GM19455 (cell line): ENCODE measurements at regions not wholly inside any gene's neighbourhood (a gene's known extent, or its start where the extent isn't known, plus 50 kb on each side); places are given as distances from the start of the nearest gene placed in this dataset.
"Not testable (repeated sequence)": the region's sequence is repeated elsewhere in the genome, so short reads cannot be mapped to it uniquely, and the experiment has no call there.

Source experiments
- ATAC-seq: cut with Tn5 transposase; IDR thresholded peaks from one replicate; pipeline ENCODE4 v1.9.1; 2021; ENCODE audit not compliant: unreplicated experiment

GRCh38 chr15:91655563-91656290, 197.8 kb upstream of the SLCO3A1 start:
- ATAC-seq, result not testable (repeated sequence)

DNA sequence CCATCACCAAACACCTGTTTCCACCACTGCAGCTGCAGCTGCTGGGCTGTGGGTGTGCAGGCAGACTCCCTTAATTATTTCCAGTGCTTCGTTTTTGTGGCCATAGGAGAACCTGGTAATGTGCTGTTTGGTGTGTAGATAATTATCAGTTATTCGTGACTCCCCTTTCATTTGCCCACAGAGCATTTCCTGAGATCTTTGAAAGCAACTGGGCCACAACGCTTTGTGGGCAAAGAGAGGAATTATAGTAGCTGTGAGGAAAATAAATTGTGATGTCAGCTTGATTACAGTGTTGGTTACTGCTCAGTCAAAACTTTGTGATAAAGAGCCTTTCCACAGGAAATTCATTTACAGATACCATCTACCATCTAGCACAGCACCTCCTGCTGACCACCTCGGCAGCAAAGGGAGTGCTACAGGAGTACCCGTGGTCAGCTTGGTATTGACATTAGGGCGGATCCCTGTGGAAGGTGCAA, 193.3 kb upstream of the SLCO3A1 start:
- no peak for ATAC-seq

- ATAC-seq, result no peak
These were observed 189.2 kb upstream of the SLCO3A1 start for GRCh38 chr15:91664224-91664836.

DNA sequence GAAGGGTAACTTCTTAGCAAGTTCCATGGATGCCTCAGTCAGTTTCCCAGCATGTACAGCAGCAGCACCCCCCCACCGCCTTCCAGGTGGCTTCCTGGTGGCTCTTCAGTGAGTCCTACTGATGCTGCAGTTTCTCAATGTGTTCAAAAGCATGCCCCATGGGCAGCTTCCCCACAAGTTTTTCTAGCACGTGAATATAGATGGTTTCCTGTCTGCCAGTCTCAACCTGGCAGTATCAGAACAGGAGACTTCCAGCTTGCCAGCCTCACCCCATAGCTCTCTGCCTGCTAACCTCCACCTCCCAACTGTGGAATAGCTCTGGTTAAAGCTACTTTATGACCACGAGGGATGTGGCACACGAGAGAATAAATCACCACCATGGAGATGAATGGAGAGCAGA, 188.3 kb upstream of the SLCO3A1 start:
- no peak for ATAC-seq

- ATAC-seq, result no peak
These were observed 185.1 kb upstream of the SLCO3A1 start for GRCh38 chr15:91668370-91668769.

DNA sequence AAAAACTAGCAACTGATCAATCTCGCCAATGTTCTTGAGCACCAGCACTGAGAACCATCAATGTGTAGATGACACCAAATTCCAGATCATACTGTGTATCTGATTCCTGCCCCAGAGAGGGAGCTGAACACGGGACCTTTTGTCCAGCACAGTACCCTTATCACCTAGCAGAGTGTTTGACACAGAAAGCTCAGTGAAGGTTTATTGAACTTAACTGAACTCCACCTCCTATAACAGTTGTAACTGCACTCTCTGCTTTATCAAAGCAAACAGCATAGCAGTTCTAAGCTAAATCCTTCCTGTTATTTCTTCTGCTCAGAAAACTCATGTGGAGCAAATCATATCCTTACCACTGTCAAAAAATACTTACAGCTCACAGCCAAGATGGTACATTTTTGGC, 183.4 kb upstream of the SLCO3A1 start:
- no peak for ATAC-seq

GRCh38 chr15:91678003-91678402, 175.5 kb upstream of the SLCO3A1 start:
- ATAC-seq, result no peak

- no peak for ATAC-seq
These were observed 174.1 kb upstream of the SLCO3A1 start for GRCh38 chr15:91679447-91679846.

- ATAC-seq, result no peak
These were observed 168.1 kb upstream of the SLCO3A1 start for GRCh38 chr15:91685436-91685835.

GRCh38 chr15:91688811-91689210, 164.7 kb upstream of the SLCO3A1 start:
- ATAC-seq, result no peak

DNA sequence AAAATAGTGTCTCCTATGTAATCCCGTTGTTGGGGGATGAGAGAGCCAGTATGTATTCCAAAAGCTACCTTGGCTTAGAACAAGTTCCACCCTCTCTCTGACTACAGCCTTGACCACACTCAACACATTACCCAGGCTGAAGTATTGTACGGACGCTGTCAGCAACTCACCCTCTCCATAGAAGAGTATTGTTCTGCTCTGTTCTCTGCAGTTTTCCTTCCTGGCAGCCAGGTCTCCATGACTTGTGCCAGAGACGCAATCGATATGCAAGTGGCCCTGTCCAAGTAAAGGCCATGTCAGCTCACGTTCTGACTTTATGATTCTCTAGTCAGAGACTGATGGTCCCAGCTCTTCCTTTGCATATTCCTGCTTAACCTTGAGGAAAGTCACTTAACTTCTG, 164.1 kb upstream of the SLCO3A1 start:
- ATAC-seq, result no peak

- no peak for ATAC-seq
These were observed 160.9 kb upstream of the SLCO3A1 start for GRCh38 chr15:91692596-91692995.

DNA sequence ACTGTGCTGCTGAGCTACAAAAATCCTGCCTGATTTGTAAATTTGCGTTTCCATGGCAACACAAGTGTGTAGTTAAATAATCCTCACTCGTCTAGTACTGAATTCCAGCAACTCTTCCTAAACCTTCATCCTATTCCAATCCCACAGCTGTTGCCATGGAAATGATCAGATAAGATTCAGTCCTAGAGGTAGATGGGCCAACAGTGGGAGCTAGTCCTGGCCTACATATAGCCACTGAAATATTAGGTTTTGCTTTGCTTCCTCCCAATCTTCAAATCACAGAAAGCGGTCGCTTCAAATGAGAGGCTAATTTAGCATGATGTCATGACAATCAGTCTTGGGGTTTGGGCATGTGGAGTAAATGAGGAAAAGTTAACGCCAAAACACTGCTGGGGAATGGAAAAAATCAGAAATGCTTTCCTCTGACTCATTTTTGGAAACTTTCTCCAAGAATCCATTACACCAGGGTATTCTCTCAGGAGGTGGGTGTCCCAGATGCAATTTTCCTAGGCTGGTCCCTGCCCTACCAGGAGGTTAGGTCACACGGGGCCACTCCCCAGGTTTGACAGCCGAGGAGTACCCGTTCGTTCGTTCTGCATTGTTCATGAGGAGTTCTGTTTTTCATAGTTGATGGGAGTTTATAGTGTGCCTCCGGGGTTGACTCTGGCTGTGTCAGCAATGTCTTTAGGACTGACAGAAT, 159.2 kb upstream of the SLCO3A1 start:
- ATAC-seq, result no peak

DNA sequence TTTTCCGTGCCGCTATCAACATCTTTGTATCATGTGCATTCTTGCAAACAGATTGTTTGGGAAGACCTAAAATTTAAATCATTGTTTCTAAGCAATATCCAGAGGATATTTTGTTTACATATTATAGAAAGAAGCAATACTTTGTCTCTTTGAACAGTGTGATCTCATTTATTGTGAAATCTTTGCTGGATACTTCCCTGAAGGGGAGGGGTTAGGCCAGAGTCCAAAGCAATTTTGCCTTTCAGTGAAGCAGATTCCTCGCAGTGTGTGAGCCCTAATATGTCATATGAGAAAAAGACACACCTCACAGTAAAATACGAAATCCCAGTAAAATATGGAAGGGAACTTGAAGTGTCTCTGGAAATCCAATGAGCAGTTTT, 158.7 kb upstream of the SLCO3A1 start:
- no peak for ATAC-seq

GRCh38 chr15:91695799-91696198, 157.7 kb upstream of the SLCO3A1 start:
- ATAC-seq, result no peak

GRCh38 chr15:91696981-91697380, 156.5 kb upstream of the SLCO3A1 start:
- ATAC-seq, result no peak

DNA sequence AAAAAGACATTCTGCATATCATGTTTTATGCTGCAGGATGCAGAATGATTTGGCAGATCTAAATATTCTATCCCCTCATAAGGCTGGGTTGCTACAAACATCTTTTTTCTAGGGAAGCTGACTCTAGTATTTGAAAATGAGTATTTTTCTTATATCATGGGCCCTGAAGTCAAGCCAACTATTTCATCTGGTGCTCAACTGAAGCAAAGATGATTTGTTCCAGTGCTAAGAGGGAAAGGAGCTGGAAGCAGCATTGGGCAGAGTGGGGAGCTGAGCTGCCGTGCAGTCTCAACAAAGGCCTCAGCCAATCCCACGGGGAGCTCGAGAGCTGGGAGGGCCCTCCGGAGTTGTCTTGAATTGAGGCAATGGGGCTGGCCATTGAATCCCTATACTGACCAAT, 155.3 kb upstream of the SLCO3A1 start:
- ATAC-seq, result no peak

DNA sequence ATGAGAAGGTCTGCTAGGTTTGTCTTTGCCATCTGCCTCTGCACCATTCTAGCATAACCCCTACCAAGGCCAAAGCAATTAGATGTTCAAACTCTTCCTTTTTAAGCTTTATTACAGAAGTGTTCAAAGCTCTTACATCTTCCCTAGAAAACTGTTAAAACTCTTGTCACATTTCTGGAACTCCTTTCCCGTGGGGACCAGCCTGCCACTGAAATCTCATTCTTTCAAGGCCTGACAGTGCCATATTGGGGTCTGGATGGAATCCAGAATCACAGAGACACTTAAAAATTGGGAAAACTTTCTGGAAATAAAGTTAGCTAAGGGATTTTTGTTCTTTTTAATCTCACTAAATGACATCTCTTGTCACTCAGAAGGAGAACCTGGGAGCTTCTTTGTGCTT, 153.8 kb upstream of the SLCO3A1 start:
- ATAC-seq, result no peak

DNA sequence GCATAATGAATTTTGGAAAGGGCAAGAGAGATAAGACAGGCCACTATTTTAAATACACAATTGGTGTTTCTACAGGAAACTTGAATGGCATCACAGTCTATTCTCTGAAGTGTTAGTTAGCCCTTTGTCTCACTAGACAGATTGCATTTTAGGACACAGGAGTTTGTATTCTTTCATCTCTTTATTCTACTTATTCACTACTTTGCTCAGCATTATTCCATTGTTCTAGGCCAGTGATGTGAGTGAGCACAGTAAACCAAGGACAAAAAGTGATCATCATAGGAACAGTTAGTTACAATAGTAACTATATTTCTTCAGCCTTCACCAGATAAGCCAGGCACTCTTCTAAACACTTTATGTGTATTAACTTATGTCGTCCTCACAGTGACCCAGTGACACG, 150.2 kb upstream of the SLCO3A1 start:
- no peak for ATAC-seq

GRCh38 chr15:91704343-91704742, 149.2 kb upstream of the SLCO3A1 start:
- ATAC-seq, result no peak

DNA sequence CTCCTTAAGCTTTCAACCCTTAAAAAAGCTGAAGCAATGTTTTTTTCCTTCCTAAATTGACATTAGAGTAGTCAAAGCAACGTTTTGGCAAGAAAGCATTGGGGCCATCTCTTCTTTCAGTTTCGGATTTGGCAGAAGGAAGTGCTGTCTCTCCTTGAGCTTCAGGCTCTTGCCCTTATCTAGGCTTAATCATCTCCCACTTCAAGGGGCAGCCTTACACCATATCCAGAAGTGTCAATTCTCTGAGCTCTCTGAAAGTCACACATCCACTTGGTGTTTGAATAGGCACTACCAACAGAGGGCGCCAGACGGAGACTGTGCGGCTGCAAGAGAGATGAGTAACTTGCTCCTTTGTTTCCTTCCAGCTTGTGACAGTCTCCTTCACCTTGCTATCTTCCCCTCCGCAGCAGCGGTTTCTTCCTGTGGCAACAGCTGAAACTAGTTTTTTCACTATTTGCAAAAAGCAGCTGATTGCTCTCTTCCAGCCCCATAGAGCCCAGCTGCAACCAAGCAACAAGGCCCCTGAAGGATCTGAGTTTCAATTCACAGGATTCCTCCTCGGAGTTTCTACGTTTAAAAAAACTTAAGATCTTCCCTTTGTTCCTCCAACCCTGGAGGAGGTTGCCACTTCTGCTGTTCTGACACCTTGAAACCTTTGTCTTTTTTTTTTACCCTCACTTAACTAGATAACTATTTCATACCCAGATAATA, 147.0 kb upstream of the SLCO3A1 start:
- ATAC-seq, result peak; percentile 63
